GM06990 (cell line): ENCODE measurements at regions not wholly inside any gene's neighbourhood (a gene's known extent, or its start where the extent isn't known, plus 50 kb on each side); places are given as distances from the start of the nearest gene placed in this dataset.

Experiments
- DNase-seq: peaks from one replicate; pipeline ENCODE4 v3.0.0-alpha.2; 2011; ENCODE audit not compliant: insufficient read length; ENCODE audit errors: extremely low read depth
- H3K27me3 ChIP-seq: replicated peaks from 2 replicates; pipeline ENCODE4 v1.6.0; 2011; ENCODE audit warnings: low read length; ENCODE audit not compliant: control insufficient read depth, insufficient read depth
- H3K36me3 ChIP-seq: 2 replicates; pipeline ENCODE4 v1.5.1; 2011; ENCODE audit warnings: low read length; ENCODE audit not compliant: control insufficient read depth, insufficient read depth
- H3K4me3 ChIP-seq: replicated peaks from 2 replicates; pipeline ENCODE4 v1.5.1; 2011; ENCODE audit warnings: low read depth, mild to moderate bottlenecking, control low read depth, low read length
- CTCF ChIP-seq: IDR thresholded peaks from 2 replicates; pipeline ENCODE4 v1.5.1; 2011; ENCODE audit warnings: low read length, control low read depth, mild to moderate bottlenecking, inconsistent platforms; ENCODE audit not compliant: insufficient read depth, poor library complexity, severe bottlenecking

- no peak for DNase-seq
- TF ChIP-seq CTCF = no peak
- Histone ChIP-seq H3K4me3 (no peak overlapping the region), H3K36me3 (no peaks in the 10 kb centered on the region), H3K27me3 (no peaks in the 10 kb centered on the region)
Measured at GRCh38 chr11:113613619-113614018, 92.5 kb downstream of the TMPRSS5 start.

- H3K27me3 ChIP-seq = no peaks in the 10 kb centered on the region; the same call in 1 of the 2 replicates
- no peak for DNase-seq
- H3K36me3 ChIP-seq = no peaks in the 10 kb centered on the region
- no peak overlapping the region for H3K4me3 ChIP-seq
- TF ChIP-seq CTCF = no peak
Measured at GRCh38 chr11:113604186-113604585, 101.9 kb downstream of the TMPRSS5 start.

GRCh38 chr11:113603277-113604059, 102.6 kb downstream of the TMPRSS5 start:
- no peak for TF ChIP-seq CTCF
- Histone ChIP-seq H3K4me3 (no peak overlapping the region), H3K36me3 (no peaks in the 10 kb centered on the region), H3K27me3 (no peaks in the 10 kb centered on the region; the same call in 1 of the 2 replicates)
- DNase-seq = no peak

GRCh38 chr11:113602483-113602882, 103.6 kb downstream of the TMPRSS5 start:
- no peaks in the 10 kb centered on the region; the same call in 1 of the 2 replicates for H3K27me3 ChIP-seq
- H3K36me3 ChIP-seq = no peaks in the 10 kb centered on the region
- no peak for TF ChIP-seq CTCF
- H3K4me3 ChIP-seq = no peak overlapping the region
- no peak for DNase-seq

- Histone ChIP-seq H3K27me3 (no peaks in the 10 kb centered on the region; the same call in 1 of the 2 replicates), H3K36me3 (no peaks in the 10 kb centered on the region), H3K4me3 (no peak overlapping the region)
- DNase-seq = no peak
- no peak for TF ChIP-seq CTCF
Measured at GRCh38 chr11:113596658-113597057, 109.5 kb downstream of the TMPRSS5 start.
